NCI-H82 treated with DMSO at 0.1 percent for 48 hours (cell line): ENCODE measurements at regions not wholly inside any gene's neighbourhood (a gene's known extent, or its start where the extent isn't known, plus 50 kb on each side); places are given as distances from the start of the nearest gene placed in this dataset.
"Not testable (repeated sequence)": the region's sequence is repeated elsewhere in the genome, so short reads cannot be mapped to it uniquely, and the experiment has no call there.

Experiments used
- DNase-seq: peaks from one replicate; lab custom pipeline; 2025; ENCODE audit not compliant: unreplicated experiment; lab: John Stamatoyannopoulos, UW

GRCh38 chr12:97790281-97790680 is 327.7 kb downstream of the RMST start:
- no peak for DNase-seq

GRCh38 chr12:97797473-97797872 is 334.9 kb downstream of the RMST start:
- DNase-seq = no peak

GRCh38 chr12:97800561-97800960 is 338.0 kb downstream of the RMST start:
- DNase-seq = no peak

GRCh38 chr12:97801471-97802059 is 339.0 kb downstream of the RMST start:
- no peak for DNase-seq

GRCh38 chr12:97805146-97805545 is 342.5 kb downstream of the RMST start:
- no peak for DNase-seq

- DNase-seq = no peak
These were observed 350.7 kb downstream of the RMST start for GRCh38 chr12:97813301-97813700.

DNA sequence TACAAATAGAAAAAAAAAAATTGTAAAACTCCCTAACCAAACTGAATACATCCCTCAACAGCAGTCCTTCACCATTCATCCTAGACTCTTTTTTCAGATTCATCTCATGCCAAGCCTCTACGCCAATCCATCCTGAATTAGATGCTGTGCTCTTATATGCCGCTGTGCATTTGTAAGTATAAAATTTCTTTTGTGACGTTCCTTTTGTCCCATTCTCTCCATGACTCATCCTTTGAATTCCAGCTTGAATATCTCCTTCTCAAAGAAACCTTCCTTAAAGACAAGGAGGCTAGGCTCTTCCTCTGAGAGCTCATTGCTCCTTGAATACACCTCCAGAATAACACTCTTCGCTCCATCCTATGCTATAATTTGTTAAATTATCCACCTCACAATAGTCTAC is 359.2 kb downstream of the RMST start:
- no peak for DNase-seq

DNA sequence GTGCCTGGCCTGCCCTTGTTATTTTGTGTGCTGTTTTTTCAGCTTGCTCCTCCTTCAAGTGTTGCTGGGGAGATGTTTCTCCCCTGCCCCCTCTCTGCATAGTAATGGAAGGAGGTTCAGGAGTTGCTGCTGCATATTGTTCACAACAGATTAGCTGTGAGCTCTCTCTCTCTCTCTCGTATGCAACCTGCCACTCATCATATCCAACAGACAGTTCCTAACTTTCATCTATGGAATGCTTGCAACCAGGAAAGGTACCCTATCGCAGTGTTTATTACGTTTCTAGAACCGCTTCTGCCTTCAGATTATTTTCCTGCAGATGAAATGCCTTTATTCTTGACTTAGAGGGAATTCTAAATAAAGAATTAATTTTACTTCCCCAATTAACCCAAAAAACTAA is 372.9 kb downstream of the RMST start:
- no peak for DNase-seq

DNA sequence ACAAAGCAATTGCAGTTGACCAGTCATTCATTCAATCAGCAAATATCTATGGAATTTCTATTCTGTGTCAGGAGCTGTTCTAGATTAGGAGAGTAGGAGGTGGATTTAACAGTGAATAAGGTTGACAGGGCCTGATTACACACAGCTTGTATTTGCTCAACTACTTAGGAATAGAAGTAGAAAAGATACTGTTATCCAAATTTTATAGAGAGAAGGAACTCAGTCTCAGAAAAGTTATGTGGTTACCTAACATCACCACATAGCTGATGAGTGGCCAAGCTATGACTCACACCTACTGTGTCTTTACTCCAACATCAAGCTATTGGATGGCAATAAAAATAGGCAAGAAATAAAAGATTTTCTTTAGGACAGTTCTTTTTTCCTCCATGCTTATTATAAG is 374.8 kb downstream of the RMST start:
- DNase-seq = no peak

- DNase-seq = no peak
These were observed 385.4 kb downstream of the RMST start for GRCh38 chr12:97848051-97848450.

DNA sequence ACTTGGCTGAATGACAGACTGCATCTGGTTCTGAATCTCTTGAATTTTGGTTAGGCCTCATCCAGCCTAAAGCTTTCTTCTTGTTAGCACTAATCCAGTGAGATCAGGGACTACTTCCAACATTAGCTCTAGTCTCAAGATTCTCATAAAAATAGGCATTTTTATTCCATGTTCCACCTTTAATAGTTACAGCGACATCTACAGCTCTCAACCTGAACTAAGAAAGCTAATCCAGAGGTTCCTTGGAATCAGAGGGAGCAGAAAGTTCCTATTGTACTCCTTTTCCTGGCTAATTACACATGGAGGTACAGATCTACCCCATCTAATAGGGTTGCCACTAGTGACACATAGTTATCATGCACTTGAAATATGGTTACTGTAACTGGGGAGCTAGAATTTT is 391.9 kb downstream of the RMST start:
- DNase-seq = no peak

DNA sequence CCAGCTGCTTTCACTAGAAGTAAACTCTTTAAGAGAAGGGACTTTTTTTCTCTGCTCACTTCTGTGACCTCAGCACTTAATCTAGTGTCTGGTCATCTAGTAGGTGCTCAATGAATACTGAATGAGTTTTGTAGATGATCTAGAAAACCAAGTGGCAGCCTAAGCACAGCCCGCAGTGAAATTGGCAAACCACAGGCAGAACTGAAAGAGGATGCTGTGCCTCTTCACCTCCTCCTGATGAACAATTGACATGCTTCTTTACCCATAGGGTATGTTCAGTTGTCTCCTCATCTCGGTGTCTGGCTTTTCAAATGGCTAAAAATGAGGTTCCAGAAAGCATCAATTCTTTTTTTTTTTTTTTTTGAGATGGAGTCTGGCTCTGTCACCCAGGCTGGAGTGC is 399.5 kb downstream of the RMST start:
- DNase-seq = no peak

DNA sequence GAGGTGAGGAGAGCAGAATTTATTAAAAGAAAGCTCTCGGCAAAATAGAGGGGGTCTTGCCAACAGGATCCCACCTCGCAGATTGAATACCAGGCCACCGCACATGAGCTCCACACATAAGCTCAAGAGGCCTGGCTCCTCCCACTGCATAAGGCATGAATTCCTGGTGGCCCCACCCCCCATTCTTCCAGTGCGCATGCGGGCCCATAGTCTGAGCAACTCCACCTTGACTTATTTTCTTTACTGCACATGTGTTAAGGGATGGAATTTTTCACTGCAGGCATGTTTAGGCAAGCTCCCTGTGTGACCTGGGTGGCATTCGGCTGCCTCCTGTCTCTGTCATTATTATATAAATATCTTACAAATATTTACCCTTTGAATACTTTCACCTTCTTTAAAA is 412.5 kb downstream of the RMST start:
- DNase-seq = no peak

GRCh38 chr12:97876780-97877179 is 414.2 kb downstream of the RMST start:
- no peak for DNase-seq

DNA sequence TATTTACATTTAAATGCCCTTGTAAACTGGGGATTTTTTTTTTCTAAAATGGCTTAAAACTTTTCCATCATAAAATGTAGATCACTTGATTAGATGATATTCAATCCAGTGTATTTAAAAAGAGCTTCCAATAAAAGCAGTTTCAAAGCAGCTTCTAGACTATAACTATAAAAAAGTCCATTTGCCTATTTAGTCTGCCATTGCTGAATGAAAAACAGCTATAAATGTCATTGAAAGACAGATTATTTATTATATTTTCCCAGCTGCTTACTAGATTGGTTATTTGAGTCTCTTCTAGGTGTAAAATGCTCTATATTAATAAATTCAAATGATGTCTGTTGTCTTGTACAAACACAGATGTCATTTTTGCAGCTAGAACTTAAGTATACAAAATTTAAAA is 414.8 kb downstream of the RMST start:
- DNase-seq = no peak

DNA sequence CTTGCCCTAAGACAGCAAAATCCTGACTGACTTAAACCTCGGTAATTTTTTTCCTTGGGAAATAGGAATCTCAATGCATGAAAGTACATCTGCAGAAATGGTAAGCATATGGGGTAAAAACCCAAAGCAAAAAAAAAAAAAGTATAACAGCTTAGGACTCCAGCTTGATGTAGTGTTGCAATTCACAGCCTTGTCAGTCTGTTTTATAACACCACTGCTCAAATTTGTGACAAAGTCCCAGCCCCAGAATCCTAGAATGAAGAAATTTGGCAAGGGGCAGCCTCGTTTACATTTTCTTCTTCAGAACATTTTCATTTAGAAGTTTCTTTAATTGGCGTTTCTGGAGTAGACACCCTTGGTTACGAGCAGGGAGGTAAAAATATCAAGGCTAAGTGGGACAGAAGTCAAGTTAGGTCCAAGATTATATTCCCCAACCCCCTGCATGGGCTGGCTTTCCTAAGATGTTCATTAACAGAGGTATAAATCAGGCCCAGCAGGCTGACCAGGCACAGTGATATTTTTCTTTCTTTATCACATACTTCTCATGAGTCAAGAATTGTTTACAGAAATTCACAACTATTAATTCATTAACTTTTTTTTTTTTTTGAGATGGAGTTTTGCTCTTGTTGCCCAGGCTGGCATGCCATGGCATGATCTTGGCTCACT is 424.0 kb downstream of the RMST start:
- DNase-seq = no peak

DNA sequence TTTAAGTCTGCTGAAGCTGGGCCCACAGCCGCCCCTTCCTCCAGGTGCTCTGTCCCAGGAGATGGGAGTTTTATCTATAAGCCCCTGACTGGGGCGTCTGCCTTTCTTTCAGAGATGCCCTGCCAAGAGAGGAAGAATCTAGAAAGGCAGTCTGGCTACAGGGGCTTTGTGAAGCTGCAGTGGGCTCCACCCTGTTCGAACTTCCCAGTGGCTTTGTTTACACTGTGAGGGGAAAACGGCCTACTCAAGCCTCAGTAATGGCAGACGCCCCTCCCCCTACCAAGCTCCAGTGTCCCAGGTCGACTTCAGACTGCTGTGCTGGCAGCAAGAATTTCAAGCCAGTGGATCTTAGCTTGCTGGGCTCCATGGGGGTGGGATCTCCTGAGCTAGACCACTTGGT is 435.3 kb downstream of the RMST start:
- not testable (repeated sequence) for DNase-seq

DNA sequence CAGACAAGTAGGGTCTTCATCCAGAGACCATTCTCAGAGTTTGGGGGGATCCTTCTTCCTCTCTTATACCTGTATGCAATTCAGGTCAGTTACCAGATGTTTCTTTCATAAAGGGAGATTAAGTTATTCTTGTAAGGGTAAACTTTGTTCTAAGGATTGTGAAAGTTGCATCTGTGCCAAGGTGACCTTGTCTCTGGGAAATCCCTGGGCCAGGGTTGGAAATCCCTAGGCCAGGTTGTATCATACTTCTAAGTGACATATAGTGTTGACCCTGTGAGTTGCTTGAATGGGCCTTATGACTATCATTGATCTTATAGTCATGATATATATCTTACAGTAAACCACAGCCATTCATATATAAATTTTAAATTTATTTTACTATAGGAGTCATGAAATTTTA is 436.9 kb downstream of the RMST start:
- no peak for DNase-seq

DNA sequence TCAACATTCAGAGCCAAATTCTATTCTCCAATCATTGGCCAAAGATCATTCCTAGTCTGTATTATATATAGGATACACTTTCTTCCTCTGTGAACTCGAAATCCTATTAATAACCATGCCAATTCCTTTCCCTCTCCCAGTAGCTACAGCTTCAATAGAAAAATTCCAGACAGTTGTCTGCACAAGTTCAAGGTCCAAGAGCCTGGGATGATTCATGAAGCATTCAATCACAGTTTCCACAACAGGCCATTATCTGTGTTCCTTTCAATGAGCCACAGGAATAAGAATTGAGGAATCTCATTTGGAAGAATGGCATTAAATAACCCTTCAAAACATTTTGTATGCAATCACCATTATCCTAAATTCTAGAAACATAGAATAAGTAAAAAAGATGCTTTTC is 437.4 kb downstream of the RMST start:
- DNase-seq = no peak

DNA sequence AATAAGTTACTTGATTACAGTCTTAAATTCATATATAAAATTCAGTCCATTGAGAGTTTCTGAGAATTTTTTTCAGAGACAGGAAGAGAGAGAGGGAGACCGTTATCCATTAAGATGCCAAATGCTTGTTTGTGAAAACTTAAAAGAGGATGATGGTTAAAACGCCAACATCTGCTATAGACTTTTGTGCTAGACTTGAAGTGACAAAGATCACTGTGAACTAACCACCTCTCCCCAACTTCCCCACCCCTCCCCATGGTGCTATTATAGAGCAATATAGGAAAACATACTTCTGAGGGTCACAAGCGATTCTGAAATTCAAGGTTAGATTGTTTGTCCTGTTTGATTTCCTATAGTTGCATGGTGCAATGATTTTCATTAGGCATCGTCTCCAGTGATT is 440.8 kb downstream of the RMST start:
- no peak for DNase-seq

GRCh38 chr12:97907504-97907903 is 444.9 kb downstream of the RMST start:
- DNase-seq = no peak

- DNase-seq = no peak
These were observed 448.0 kb downstream of the RMST start for GRCh38 chr12:97910559-97910958.

DNA sequence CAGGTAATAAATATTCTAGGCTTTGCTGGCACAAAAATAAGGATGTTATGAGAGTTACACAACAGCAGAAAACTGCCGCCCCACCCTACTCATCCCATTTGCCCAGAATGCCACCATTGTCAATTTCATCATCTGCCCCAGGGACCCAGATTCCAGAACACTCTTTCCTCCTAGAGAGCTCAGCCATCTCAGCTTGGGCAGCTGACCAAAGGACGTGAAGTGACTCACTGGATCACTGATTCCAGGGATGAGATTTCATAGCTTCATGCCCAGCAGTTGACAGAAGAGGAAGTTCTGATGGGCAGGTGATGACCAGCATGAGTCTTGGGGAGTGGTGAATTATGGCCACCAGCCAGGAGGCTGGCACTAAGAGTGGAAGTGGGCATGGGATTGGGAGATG is 450.3 kb downstream of the RMST start:
- DNase-seq = no peak
